Epithelial cell of esophagus (primary cell): ENCODE measurements at regions not wholly inside any gene's neighbourhood (a gene's known extent, or its start where the extent isn't known, plus 50 kb on each side); places are given as distances from the start of the nearest gene placed in this dataset.

Experiments
- DNase-seq: peaks from one replicate; pipeline ENCODE4 v3.0.0; 2010; ENCODE audit warnings: low read depth
- H3K4me3 ChIP-seq: 2 replicates; pipeline ENCODE4 v1.5.1; 2011; ENCODE audit warnings: mild to moderate bottlenecking, low read length, control low read depth
- CTCF ChIP-seq: IDR thresholded peaks from 2 replicates; pipeline ENCODE4 v1.5.1; 2011; ENCODE audit warnings: low read depth, mild to moderate bottlenecking, low read length, control low read depth, inconsistent platforms; ENCODE audit not compliant: insufficient read depth; ENCODE audit errors: missing control alignments

GRCh38 chr5:44911501-44911900 lies 102.8 kb downstream of the MRPS30 start:
- TF ChIP-seq CTCF: no peak
- H3K4me3 ChIP-seq: no peak overlapping the region
- no peak for DNase-seq

- H3K4me3 ChIP-seq: no peak overlapping the region
- no peak for TF ChIP-seq CTCF
- no peak for DNase-seq
These were observed 105.5 kb downstream of the MRPS30 start for GRCh38 chr5:44914221-44914620.

- TF ChIP-seq CTCF: no peak
- H3K4me3 ChIP-seq: no peak overlapping the region
- DNase-seq: no peak
These were observed 110.8 kb downstream of the MRPS30 start for GRCh38 chr5:44919560-44919959.

- DNase-seq: no peak
- TF ChIP-seq CTCF: no peak
These were observed 118.5 kb downstream of the MRPS30 start for GRCh38 chr5:44927115-44927733.

GRCh38 chr5:44932922-44933585 lies 124.3 kb downstream of the MRPS30 start:
- no peak overlapping the region for H3K4me3 ChIP-seq
- DNase-seq: no peak
- TF ChIP-seq CTCF: no peak

More at GRCh38 chr5:44927115-44927733, 118.5 kb downstream of the MRPS30 start:
- no peak overlapping the region for H3K4me3 ChIP-seq

GRCh38 chr5:44933686-44934085 lies 124.9 kb downstream of the MRPS30 start:
- TF ChIP-seq CTCF: no peak
- DNase-seq: no peak
- no peak overlapping the region for H3K4me3 ChIP-seq

- DNase-seq: peak; percentile 15
- H3K4me3 ChIP-seq: no peak overlapping the region
- no peak for TF ChIP-seq CTCF
These were observed 126.5 kb downstream of the MRPS30 start for GRCh38 chr5:44935262-44935661.
